ENCODE measurements at regions not wholly inside any gene's neighbourhood (a gene's known extent, or its start where the extent isn't known, plus 50 kb on each side); places are given as distances from the start of the nearest gene placed in this dataset.

DNA sequence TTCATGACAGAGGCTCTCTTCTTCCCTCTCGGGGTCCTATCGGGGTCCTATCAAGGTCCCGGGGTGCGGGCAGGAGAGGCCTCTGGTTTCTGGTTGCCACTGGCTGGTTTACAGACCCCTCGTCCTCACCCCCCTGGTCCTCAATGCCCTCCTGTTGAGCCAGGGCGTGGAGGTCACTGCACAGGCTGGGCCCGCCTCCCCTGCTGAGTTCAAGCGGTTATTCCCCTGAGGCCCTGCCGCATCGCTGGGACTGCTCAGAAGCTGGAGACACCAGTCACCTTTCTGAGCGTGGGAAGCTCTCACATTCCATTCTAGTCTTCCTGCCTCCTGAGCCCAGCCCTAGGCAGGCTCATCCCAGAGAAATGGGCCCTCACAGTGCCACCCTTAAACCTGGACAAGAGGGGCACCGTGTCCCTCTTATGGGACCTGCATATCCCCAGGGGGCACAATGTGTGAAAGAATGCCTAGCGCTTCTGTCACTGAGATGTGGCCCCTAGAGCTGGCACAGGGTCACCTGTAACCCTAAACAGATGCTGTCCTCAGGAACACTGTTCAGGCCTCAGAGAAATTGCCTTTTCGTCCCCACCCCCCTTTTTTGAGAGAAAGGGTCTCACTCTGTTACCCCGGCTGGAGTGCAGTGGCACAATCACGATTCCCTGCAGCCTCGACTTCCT lies 177.7 kb upstream of the RGS6 start:
- no peak for TF ChIP-seq CTCF (IDR thresholded peaks at IDR 0.05)
- H3K27me3 ChIP-seq, result peaks cover 7% of the 10 kb centered on the region
- H3K27ac ChIP-seq, result no peak overlapping the region
- no peaks in the 10 kb centered on the region for H3K36me3 ChIP-seq
- peaks cover 4 to 7% of the 10 kb centered on the region in 2 experiments for H3K4me1 ChIP-seq (ENCODE audit: control insufficient read depth in 1 of 2, insufficient read depth in 1 of 2, low read depth in 1 of 2, low read length in 1 of 2)
- H3K9me3 ChIP-seq, result no peaks in the 10 kb centered on the region
- no peak overlapping the region for H3K4me3 ChIP-seq (ENCODE audit: low read depth in 1 of 2, low read length in 1 of 2)

DNA sequence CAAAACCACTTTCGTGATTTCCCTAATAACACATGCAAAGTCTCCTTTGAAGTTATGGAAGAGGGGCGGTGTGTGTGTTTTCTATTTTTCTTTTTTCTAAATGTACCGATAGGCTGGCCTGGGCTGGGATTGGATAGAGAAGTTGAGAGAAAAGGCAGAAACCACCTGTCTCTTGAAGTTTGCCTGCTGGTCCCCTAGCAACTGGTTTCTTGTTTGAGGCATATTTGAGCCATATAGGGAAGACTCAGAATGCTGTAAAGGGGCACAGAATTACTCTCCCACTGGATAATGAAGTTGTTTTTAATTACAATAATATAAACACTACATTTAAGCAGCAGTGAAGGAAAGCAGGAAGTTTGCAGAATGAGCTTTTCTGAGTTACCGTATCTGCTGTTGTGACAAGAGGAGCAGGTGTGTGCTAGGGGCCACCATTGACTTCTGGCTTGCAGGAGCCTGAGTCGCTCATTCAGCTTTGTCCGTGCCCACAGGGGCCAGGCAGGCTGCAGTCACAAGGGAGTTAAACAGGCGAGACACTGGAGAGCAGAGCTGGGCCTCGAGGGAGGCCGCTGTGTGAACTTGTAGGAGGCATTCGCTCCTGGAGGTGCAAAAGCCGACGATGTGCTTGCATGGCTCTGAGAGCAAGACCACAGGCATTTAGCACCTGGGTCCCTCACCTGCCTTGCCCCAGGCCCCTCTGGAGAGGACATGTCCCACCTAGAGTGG lies 173.8 kb upstream of the RGS6 start:
- no peak overlapping the region for H3K4me3 ChIP-seq (ENCODE audit: low read depth in 1 of 2, low read length in 1 of 2)
- H3K36me3 ChIP-seq, result no peaks in the 10 kb centered on the region
- H3K4me1 ChIP-seq (ENCODE audit: control insufficient read depth in 1 of 2, insufficient read depth in 1 of 2, low read depth in 1 of 2, low read length in 1 of 2), result no peaks in the 10 kb centered on the region
- TF ChIP-seq CTCF (IDR thresholded peaks at IDR 0.05), result no peak
- H3K27ac ChIP-seq, result no peak overlapping the region
- peaks cover 4% of the 10 kb centered on the region for H3K27me3 ChIP-seq
- no peaks in the 10 kb centered on the region for H3K9me3 ChIP-seq

- Histone ChIP-seq H3K36me3 (no peaks in the 10 kb centered on the region), H3K4me1 (ENCODE audit: control insufficient read depth in 1 of 2, insufficient read depth in 1 of 2, low read depth in 1 of 2, low read length in 1 of 2) (no peaks in the 10 kb centered on the region), H3K27ac (no peak overlapping the region), H3K4me3 (ENCODE audit: low read depth in 1 of 2, low read length in 1 of 2) (no peak overlapping the region), H3K9me3 (no peaks in the 10 kb centered on the region), H3K27me3 (peaks cover 27% of the 10 kb centered on the region)
- TF ChIP-seq CTCF (IDR thresholded peaks at IDR 0.05), result no peak
These were observed 169.7 kb upstream of the RGS6 start for GRCh38 chr14:71762575-71762974.

DNA sequence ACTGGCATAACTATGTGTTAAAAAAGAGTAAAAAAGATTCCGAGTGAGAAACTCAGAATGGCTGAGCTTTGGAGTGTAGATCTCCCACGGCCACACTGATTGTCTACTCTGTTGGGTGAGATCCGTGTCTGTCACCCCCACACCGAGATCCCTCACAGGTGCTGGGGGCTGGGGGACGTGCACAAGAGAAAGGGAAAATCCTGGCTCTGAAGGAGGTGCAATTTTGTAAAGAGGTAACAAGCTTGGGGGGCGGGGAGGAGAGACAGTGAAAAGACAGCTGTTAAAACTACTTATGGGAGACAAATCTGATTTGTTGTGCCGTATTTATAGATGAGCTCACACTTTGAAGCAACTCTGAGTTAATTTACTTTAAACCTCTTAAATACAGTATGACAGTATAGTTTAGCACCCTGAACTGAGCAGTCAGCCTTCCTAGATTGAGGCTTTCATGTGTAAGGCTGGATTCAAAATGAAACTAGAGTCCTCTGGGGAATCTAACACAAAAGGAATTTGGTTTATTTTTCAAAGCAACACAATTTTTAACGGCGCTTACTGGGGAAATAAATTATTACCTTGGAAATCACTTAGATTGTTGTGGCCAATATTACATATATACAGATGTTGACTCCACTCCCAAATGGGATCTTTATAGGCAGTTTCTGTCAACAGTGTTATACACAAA lies 167.4 kb upstream of the RGS6 start:
- no peaks in the 10 kb centered on the region for H3K36me3 ChIP-seq
- TF ChIP-seq CTCF (IDR thresholded peaks at IDR 0.05), result no peak
- H3K4me3 ChIP-seq (ENCODE audit: low read depth in 1 of 2, low read length in 1 of 2), result no peak overlapping the region
- H3K9me3 ChIP-seq, result no peaks in the 10 kb centered on the region
- H3K27me3 ChIP-seq, result peaks cover 27% of the 10 kb centered on the region
- no peak overlapping the region for H3K27ac ChIP-seq
- H3K4me1 ChIP-seq (ENCODE audit: control insufficient read depth in 1 of 2, insufficient read depth in 1 of 2, low read depth in 1 of 2, low read length in 1 of 2), result no peaks in the 10 kb centered on the region

- no peak overlapping the region for H3K4me3 ChIP-seq (ENCODE audit: low read depth in 1 of 2, low read length in 1 of 2)
- H3K27ac ChIP-seq, result no peak overlapping the region
- H3K4me1 ChIP-seq (ENCODE audit: control insufficient read depth in 1 of 2, insufficient read depth in 1 of 2, low read depth in 1 of 2, low read length in 1 of 2), result no peaks in the 10 kb centered on the region
- no peaks in the 10 kb centered on the region for H3K9me3 ChIP-seq
- no peak for TF ChIP-seq CTCF (IDR thresholded peaks at IDR 0.05)
- H3K36me3 ChIP-seq, result no peaks in the 10 kb centered on the region
- H3K27me3 ChIP-seq, result peaks cover 27% of the 10 kb centered on the region
These were observed 166.7 kb upstream of the RGS6 start for GRCh38 chr14:71765505-71765904.
